ENCODE measurements at regions not wholly inside any gene's neighbourhood (a gene's known extent, or its start where the extent isn't known, plus 50 kb on each side); places are given as distances from the start of the nearest gene placed in this dataset.

- DNase-seq, result no peak
Observed at GRCh38 chr1:222358100-222358499, 189.8 kb downstream of the HHIPL2 start.

GRCh38 chr1:222357252-222357651 lies 190.7 kb downstream of the HHIPL2 start:
- no peak for DNase-seq

GRCh38 chr1:222347627-222348026 lies 200.3 kb downstream of the HHIPL2 start:
- DNase-seq, result no peak

GRCh38 chr1:222346955-222347354 lies 200.9 kb downstream of the HHIPL2 start:
- DNase-seq, result no peak

- no peak for DNase-seq
Observed at GRCh38 chr1:222339376-222339947, 208.4 kb downstream of the HHIPL2 start.

GRCh38 chr1:222335586-222335985 lies 212.3 kb downstream of the HHIPL2 start:
- no peak for DNase-seq

GRCh38 chr1:222334026-222334680 lies 213.8 kb downstream of the HHIPL2 start:
- no peak for DNase-seq

- DNase-seq, result no peak
Observed at GRCh38 chr1:222331765-222332164, 216.1 kb downstream of the HHIPL2 start.

- no peak for DNase-seq
Observed at GRCh38 chr1:222331340-222331739, 216.6 kb downstream of the HHIPL2 start.

- no peak for DNase-seq
Observed at GRCh38 chr1:222329493-222330045, 218.3 kb downstream of the HHIPL2 start.

GRCh38 chr1:222326710-222327036 lies 221.2 kb downstream of the HHIPL2 start:
- DNase-seq, result no peak

- no peak for DNase-seq
Observed at GRCh38 chr1:222326006-222326709, 221.7 kb downstream of the HHIPL2 start.

GRCh38 chr1:222325506-222325905 lies 222.4 kb downstream of the HHIPL2 start:
- no peak for DNase-seq

GRCh38 chr1:222314839-222315238 lies 233.1 kb downstream of the HHIPL2 start:
- DNase-seq, result no peak

GRCh38 chr1:222310836-222311235 lies 237.1 kb downstream of the HHIPL2 start:
- DNase-seq, result no peak

GRCh38 chr1:222307621-222308020 lies 240.3 kb downstream of the HHIPL2 start:
- DNase-seq, result no peak

- DNase-seq, result no peak
Observed at GRCh38 chr1:222306512-222306911, 241.4 kb downstream of the HHIPL2 start.

GRCh38 chr1:222306011-222306410 lies 241.9 kb downstream of the HHIPL2 start:
- DNase-seq, result no peak

GRCh38 chr1:222301652-222302051 lies 246.3 kb downstream of the HHIPL2 start:
- DNase-seq, result no peak

- no peak for DNase-seq
Observed at GRCh38 chr1:222299524-222299923, 248.4 kb downstream of the HHIPL2 start.

GRCh38 chr1:222290866-222291265 lies 257.0 kb downstream of the HHIPL2 start:
- DNase-seq, result no peak

GRCh38 chr1:222288053-222288452 lies 259.9 kb downstream of the HHIPL2 start:
- no peak for DNase-seq

- DNase-seq, result no peak
Observed at GRCh38 chr1:222286011-222286410, 261.9 kb downstream of the HHIPL2 start.

- no peak for DNase-seq
Observed at GRCh38 chr1:222285526-222285925, 262.4 kb downstream of the HHIPL2 start.

Measured in SHP77 treated with DMSO at 0.1 percent for 48 hours (cell line).